H9 (cell line): ENCODE measurements at regions not wholly inside any gene's neighbourhood (a gene's known extent, or its start where the extent isn't known, plus 50 kb on each side); places are given as distances from the start of the nearest gene placed in this dataset.

ENCODE experiments used
- DNase-seq: peaks from one replicate; pipeline ENCODE4 v3.0.0-alpha.2; 2017
- H2AFZ ChIP-seq: one replicate; pipeline ENCODE4 v1.6.1; 2013; ENCODE audit warnings: mild to moderate bottlenecking, low read length, control low read depth, moderate library complexity
- H2AK5ac ChIP-seq: 2 replicates; pipeline ENCODE4 v1.6.1; 2013; ENCODE audit warnings: low read length, control low read depth, mixed read lengths; ENCODE audit not compliant: insufficient read length
- H2BK120ac ChIP-seq: one replicate; pipeline ENCODE4 v1.6.1; 2013; ENCODE audit warnings: low read depth, mild to moderate bottlenecking, low read length, control low read depth, inconsistent platforms; ENCODE audit not compliant: poor library complexity, severe bottlenecking
- H2BK12ac ChIP-seq: 2 replicates; pipeline ENCODE4 v1.6.1; 2013; ENCODE audit warnings: low read length, control low read depth, mixed read lengths, low read depth; ENCODE audit not compliant: insufficient read length
- H2BK15ac ChIP-seq: 2 replicates; pipeline ENCODE4 v1.6.1; 2013; ENCODE audit warnings: low read depth, low read length, control low read depth
- H2BK20ac ChIP-seq: one replicate; pipeline ENCODE4 v1.6.1; 2013; ENCODE audit warnings: low read depth, mild to moderate bottlenecking, low read length, control low read depth, inconsistent platforms; ENCODE audit not compliant: poor library complexity, severe bottlenecking
- H2BK5ac ChIP-seq: 2 replicates; pipeline ENCODE4 v1.6.1; 2013; ENCODE audit warnings: low read length, control low read depth, mixed read lengths; ENCODE audit not compliant: insufficient read length
- H3K14ac ChIP-seq: 2 replicates; pipeline ENCODE4 v1.6.1; 2013; ENCODE audit warnings: low read length, control low read depth; ENCODE audit not compliant: insufficient read depth
- H3K18ac ChIP-seq: 2 replicates; pipeline ENCODE4 v1.6.1; 2013; ENCODE audit warnings: low read depth, mild to moderate bottlenecking, mixed read lengths, low read length, control low read depth; ENCODE audit not compliant: insufficient read length
- H3K23ac ChIP-seq: 2 replicates; pipeline ENCODE4 v1.6.1; 2013; ENCODE audit warnings: low read length, control low read depth, mixed read lengths, low read depth; ENCODE audit not compliant: insufficient read length
- H3K23me2 ChIP-seq: 2 replicates; pipeline ENCODE4 v1.6.1; 2013; ENCODE audit warnings: low read depth, mild to moderate bottlenecking, mixed read lengths, low read length, control low read depth; ENCODE audit not compliant: insufficient read length, poor library complexity, severe bottlenecking
- H3K27ac ChIP-seq: 2 replicates; pipeline ENCODE4 v1.5.1; 2013; ENCODE audit warnings: low read length, control low read depth, mixed read lengths, low read depth; ENCODE audit not compliant: insufficient read length
- H3K27me3 ChIP-seq: 2 replicates; pipeline ENCODE4 v1.6.1; 2013; ENCODE audit warnings: low read length, control low read depth, inconsistent platforms; ENCODE audit not compliant: insufficient read depth
- H3K4ac ChIP-seq: 2 replicates; pipeline ENCODE4 v1.6.1; 2013; ENCODE audit warnings: low read depth, mild to moderate bottlenecking, control low read depth, inconsistent platforms, low read length, moderate library complexity
- H3K4me1 ChIP-seq: 2 replicates; pipeline ENCODE4 v1.6.1; 2013; ENCODE audit warnings: low read length, control low read depth, inconsistent platforms; ENCODE audit not compliant: insufficient read depth
- H3K4me2 ChIP-seq: 2 replicates; pipeline ENCODE4 v1.6.1; 2013; ENCODE audit warnings: low read length, control low read depth, mixed read lengths; ENCODE audit not compliant: insufficient read length, insufficient read depth
- H3K56ac ChIP-seq: 2 replicates; pipeline ENCODE4 v1.6.1; 2013; ENCODE audit warnings: low read depth, mild to moderate bottlenecking, mixed read lengths, low read length, control low read depth; ENCODE audit not compliant: insufficient read length
- H3K79me1 ChIP-seq: 2 replicates; pipeline ENCODE4 v1.6.1; 2013; ENCODE audit warnings: low read depth, mild to moderate bottlenecking, moderate library complexity, low read length, control low read depth, inconsistent platforms; ENCODE audit not compliant: insufficient read depth, poor library complexity, severe bottlenecking
- H3K79me2 ChIP-seq: 2 replicates; pipeline ENCODE4 v1.6.1; 2013; ENCODE audit warnings: low read length, control low read depth, inconsistent platforms; ENCODE audit not compliant: insufficient read depth
- H3K9ac ChIP-seq: 2 replicates; pipeline ENCODE4 v1.6.1; 2013; ENCODE audit warnings: low read length, control low read depth, mixed read lengths; ENCODE audit not compliant: insufficient read length; ENCODE audit errors: extremely low read depth
- H3K9me3 ChIP-seq: one replicate; pipeline ENCODE4 v1.6.1; 2013; ENCODE audit warnings: low read depth, low read length, inconsistent platforms; ENCODE audit not compliant: control insufficient read depth
- H3T11ph ChIP-seq: one replicate; pipeline ENCODE4 v1.6.1; 2013; ENCODE audit warnings: mild to moderate bottlenecking, low read length, control low read depth, inconsistent platforms
- H4K20me1 ChIP-seq: one replicate; pipeline ENCODE4 v1.6.1; 2013; ENCODE audit not compliant: control insufficient read depth, insufficient read length, insufficient read depth
- H4K5ac ChIP-seq: 2 replicates; pipeline ENCODE4 v1.6.1; 2013; ENCODE audit warnings: low read depth, mild to moderate bottlenecking, mixed read lengths, low read length, control low read depth; ENCODE audit not compliant: insufficient read length
- H4K8ac ChIP-seq: replicated peaks from 2 replicates; pipeline ENCODE4 v1.6.1; 2013; ENCODE audit warnings: low read length, control low read depth, mixed read lengths, low read depth; ENCODE audit not compliant: insufficient read length
- H4K91ac ChIP-seq: 2 replicates; pipeline ENCODE4 v1.6.1; 2013; ENCODE audit warnings: low read depth, mild to moderate bottlenecking, moderate library complexity, mixed read lengths, low read length, control low read depth; ENCODE audit not compliant: insufficient read length
- H3K27ac Mint-ChIP-seq, 3 experiments: 2 replicates in 2 of 3; 3 replicates in 1 of 3; pipeline ENCODE4 v1.8.0; 2020 to 2021; ENCODE audit warnings: mixed read lengths in 3 of 3, mild to moderate bottlenecking in 1 of 3, moderate library complexity in 1 of 3
- H3K27me3 Mint-ChIP-seq: 2 replicates; pipeline ENCODE4 v1.8.0; 2021; ENCODE audit warnings: low read depth, mild to moderate bottlenecking, moderate library complexity, mixed read lengths
- H3K36me3 Mint-ChIP-seq, 3 experiments: 2 replicates in 2 of 3; 3 replicates in 1 of 3; pipeline ENCODE4 v1.8.0; 2020 to 2021; ENCODE audit warnings: low read depth in 3 of 3, mixed read lengths in 3 of 3; ENCODE audit not compliant: insufficient read depth in 1 of 3
- H3K4me1 Mint-ChIP-seq, 2 experiments: 2 replicates each; pipeline ENCODE4 v1.8.0; 2020; ENCODE audit warnings: mixed read lengths in 2 of 2
- H3K4me3 Mint-ChIP-seq, 2 experiments: 2 replicates in 1 of 2; 3 replicates in 1 of 2; pipeline ENCODE4 v1.8.0; 2020 to 2021; ENCODE audit warnings: mild to moderate bottlenecking in 2 of 2, mixed read lengths in 2 of 2, moderate library complexity in 1 of 2
- H3K9me3 Mint-ChIP-seq, 2 experiments: 2 replicates in 1 of 2; 3 replicates in 1 of 2; pipeline ENCODE4 v1.8.0; 2020; ENCODE audit warnings: mild to moderate bottlenecking in 2 of 2, mixed read lengths in 2 of 2, moderate library complexity in 1 of 2
- WGBS: extraction: QIAGEN DNeasy Blood & Tissue Kit; methylation state at CpG from one replicate; pipeline ENCODE4 v1.1.7; 2013; ENCODE audit warnings: missing lambda C conversion rate, low lambda C conversion rate, mixed read lengths; ENCODE audit not compliant: insufficient read length; ENCODE audit errors: extremely low coverage; 5-methylcytosine and 5-hydroxymethylcytosine counted together
- TF ChIP-seq, protein P1 (sequence below): fragments of 200-600 bp; sonication (generic); conservative IDR thresholded peaks from 3 replicates; pipeline ENCODE4 v1.8.0; 2021; ENCODE audit warnings: antibody characterized with exemption, mild to moderate bottlenecking

DNA sequence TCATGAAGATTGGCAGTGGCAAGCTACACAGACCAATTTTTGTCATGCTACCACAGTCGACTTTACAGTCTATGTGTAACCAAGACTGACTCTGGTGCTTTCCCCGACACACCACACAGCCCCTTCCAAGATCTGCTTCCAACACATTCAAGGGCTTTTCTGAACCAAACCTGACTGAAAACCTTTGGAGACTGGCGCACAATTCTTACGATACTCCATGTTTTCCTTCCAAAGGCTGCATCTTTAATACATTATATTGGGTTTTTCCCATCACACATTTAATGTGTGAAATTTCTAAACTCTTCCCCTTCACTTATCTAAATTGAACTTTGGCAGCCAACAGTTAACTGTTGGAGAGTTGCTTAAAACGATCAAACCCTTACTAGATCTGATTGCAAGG, 127.7 kb upstream of the SOX5 start:
- no peak overlapping the region for H3K23ac ChIP-seq
- no peak overlapping the region for H2BK15ac ChIP-seq
- H3K27me3 Mint-ChIP-seq = no peaks in the 10 kb centered on the region
- H3K23me2 ChIP-seq = no peaks in the 10 kb centered on the region
- no peak overlapping the region for H2BK20ac ChIP-seq
- no peak overlapping the region for H3T11ph ChIP-seq
- H2AK5ac ChIP-seq = no peak overlapping the region
- H3K56ac ChIP-seq = no peak overlapping the region
- H2BK12ac ChIP-seq = no peak overlapping the region
- no peak overlapping the region for H3K4me3 Mint-ChIP-seq
- TF ChIP-seq, protein P1, sequence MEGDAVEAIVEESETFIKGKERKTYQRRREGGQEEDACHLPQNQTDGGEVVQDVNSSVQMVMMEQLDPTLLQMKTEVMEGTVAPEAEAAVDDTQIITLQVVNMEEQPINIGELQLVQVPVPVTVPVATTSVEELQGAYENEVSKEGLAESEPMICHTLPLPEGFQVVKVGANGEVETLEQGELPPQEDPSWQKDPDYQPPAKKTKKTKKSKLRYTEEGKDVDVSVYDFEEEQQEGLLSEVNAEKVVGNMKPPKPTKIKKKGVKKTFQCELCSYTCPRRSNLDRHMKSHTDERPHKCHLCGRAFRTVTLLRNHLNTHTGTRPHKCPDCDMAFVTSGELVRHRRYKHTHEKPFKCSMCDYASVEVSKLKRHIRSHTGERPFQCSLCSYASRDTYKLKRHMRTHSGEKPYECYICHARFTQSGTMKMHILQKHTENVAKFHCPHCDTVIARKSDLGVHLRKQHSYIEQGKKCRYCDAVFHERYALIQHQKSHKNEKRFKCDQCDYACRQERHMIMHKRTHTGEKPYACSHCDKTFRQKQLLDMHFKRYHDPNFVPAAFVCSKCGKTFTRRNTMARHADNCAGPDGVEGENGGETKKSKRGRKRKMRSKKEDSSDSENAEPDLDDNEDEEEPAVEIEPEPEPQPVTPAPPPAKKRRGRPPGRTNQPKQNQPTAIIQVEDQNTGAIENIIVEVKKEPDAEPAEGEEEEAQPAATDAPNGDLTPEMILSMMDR = no peak
- H3K36me3 Mint-ChIP-seq = no peaks in the 10 kb centered on the region; a peak in 1 of 7 replicates
- H3K9me3 Mint-ChIP-seq = no peaks in the 10 kb centered on the region
- peaks cover 11 to 14% of the 10 kb centered on the region in 2 experiments for H3K4me1 Mint-ChIP-seq
- H3K4ac ChIP-seq = no peak overlapping the region
- H4K5ac ChIP-seq = no peak overlapping the region
- peak overlapping the region; percentile 72 for H2BK5ac ChIP-seq
- H3K27me3 ChIP-seq = no peaks in the 10 kb centered on the region
- H2AFZ ChIP-seq = no peak overlapping the region
- no peak overlapping the region for H3K4me2 ChIP-seq
- no peak overlapping the region for H2BK120ac ChIP-seq
- no peak overlapping the region for H4K8ac ChIP-seq
- no peak overlapping the region for H4K91ac ChIP-seq
- no peaks in the 10 kb centered on the region for H3K79me1 ChIP-seq
- H3K4me1 ChIP-seq = no peaks in the 10 kb centered on the region; the same call in 1 of the 2 replicates
- no peak overlapping the region for H3K18ac ChIP-seq
- no peak overlapping the region for H3K27ac Mint-ChIP-seq
- H3K14ac ChIP-seq = no peak overlapping the region
- no CpG with 5 or more reads among the region's 5 CpGs for WGBS
- no peaks in the 10 kb centered on the region for H3K9me3 ChIP-seq
- H3K79me2 ChIP-seq = no peaks in the 10 kb centered on the region
- no peak overlapping the region for H3K27ac ChIP-seq
- no peaks in the 10 kb centered on the region for H4K20me1 ChIP-seq
- H3K9ac ChIP-seq = no peak overlapping the region
- DNase-seq = no peak
